ENCODE measurements at regions not wholly inside any gene's neighbourhood (a gene's known extent, or its start where the extent isn't known, plus 50 kb on each side); places are given as distances from the start of the nearest gene placed in this dataset.

GRCh38 chr12:115377779-115378178 is 693.8 kb upstream of the TBX3 start:
- POLR2A ChIA-PET, result no interaction called here
- H3K9me3 Mint-ChIP-seq, result peaks cover 0 to 29% (median 7%) of the 10 kb centered on the region in 3 donors
- DNase-seq (no peak), ATAC-seq (replicated peaks in 1 of 4) (no peak)
- H3K4me1 Mint-ChIP-seq, result no peaks in the 10 kb centered on the region
- no peaks in the 10 kb centered on the region for H3K9me3 ChIP-seq
- no peaks in the 10 kb centered on the region for H3K36me3 Mint-ChIP-seq
- no peak overlapping the region for H3K27ac Mint-ChIP-seq
- CTCF ChIA-PET, result no interaction called here
- H3K27me3 ChIP-seq (replicated peaks in 1 of 2; ENCODE audit: control insufficient read depth in 2 of 2, extremely low read depth in 1 of 2, insufficient read depth in 2 of 2, low read length in 1 of 2), result no peaks in the 10 kb centered on the region
- peaks cover 0 to 2% of the 10 kb centered on the region in 2 experiments for H3K4me1 ChIP-seq (ENCODE audit: control insufficient read depth in 1 of 2, extremely low read depth in 1 of 2, insufficient read depth in 2 of 2, low read length in 2 of 2)
- peaks cover 0 to 3% of the 10 kb centered on the region in 2 donors for H3K27me3 Mint-ChIP-seq
- H3K4me3 ChIP-seq (ENCODE audit: control insufficient read depth in 1 of 2, extremely low read depth in 1 of 2, low read length in 1 of 2), result no peak overlapping the region
- H3K4me3 Mint-ChIP-seq, result no peak overlapping the region
- no peaks in the 10 kb centered on the region for H3K36me3 ChIP-seq (ENCODE audit: control insufficient read depth in 2 of 2, extremely low read depth in 1 of 2, insufficient read depth in 1 of 2, low read length in 1 of 2)
- WGBS (ENCODE audit: insufficient coverage), result no CpG with 5 or more reads among the region's 7 CpGs
- H3K27ac ChIP-seq (ENCODE audit: low read length), result no peak overlapping the region

GRCh38 chr12:115377230-115377629 is 693.3 kb upstream of the TBX3 start:
- Histone ChIP-seq H3K4me1 (ENCODE audit: control insufficient read depth in 1 of 2, extremely low read depth in 1 of 2, insufficient read depth in 2 of 2, low read length in 2 of 2) (peaks cover 0 to 2% of the 10 kb centered on the region in 2 experiments), H3K27me3 (replicated peaks in 1 of 2; ENCODE audit: control insufficient read depth in 2 of 2, extremely low read depth in 1 of 2, insufficient read depth in 2 of 2, low read length in 1 of 2) (no peaks in the 10 kb centered on the region), H3K4me3 (ENCODE audit: control insufficient read depth in 1 of 2, extremely low read depth in 1 of 2, low read length in 1 of 2) (no peak overlapping the region), H3K36me3 (ENCODE audit: control insufficient read depth in 2 of 2, extremely low read depth in 1 of 2, insufficient read depth in 1 of 2, low read length in 1 of 2) (no peaks in the 10 kb centered on the region), H3K27ac (ENCODE audit: low read length) (no peak overlapping the region), H3K9me3 (no peaks in the 10 kb centered on the region)
- H3K27ac Mint-ChIP-seq, result no peak overlapping the region
- CTCF ChIA-PET, result no interaction called here
- no peaks in the 10 kb centered on the region for H3K36me3 Mint-ChIP-seq
- no peak overlapping the region for H3K4me3 Mint-ChIP-seq
- no peaks in the 10 kb centered on the region for H3K4me1 Mint-ChIP-seq
- DNase-seq (no peak), ATAC-seq (replicated peaks in 1 of 4) (no peak)
- WGBS (ENCODE audit: insufficient coverage), result no CpG with 5 or more reads among the region's 8 CpGs
- POLR2A ChIA-PET, result no interaction called here
- H3K27me3 Mint-ChIP-seq, result peaks cover 0 to 3% of the 10 kb centered on the region in 2 donors
- peaks cover 3 to 35% (median 7%) of the 10 kb centered on the region in 3 donors for H3K9me3 Mint-ChIP-seq

- POLR2A ChIA-PET, result no interaction called here
- H3K9me3 ChIP-seq, result no peaks in the 10 kb centered on the region
- H3K27me3 Mint-ChIP-seq, result peaks cover 0 to 2% of the 10 kb centered on the region in 2 donors
- H3K27me3 ChIP-seq (replicated peaks in 1 of 2; ENCODE audit: control insufficient read depth in 2 of 2, extremely low read depth in 1 of 2, insufficient read depth in 2 of 2, low read length in 1 of 2), result no peaks in the 10 kb centered on the region
- H3K36me3 ChIP-seq (ENCODE audit: control insufficient read depth in 2 of 2, extremely low read depth in 1 of 2, insufficient read depth in 1 of 2, low read length in 1 of 2), result no peaks in the 10 kb centered on the region
- no peaks in the 10 kb centered on the region for H3K36me3 Mint-ChIP-seq
- ATAC-seq (replicated peaks in 1 of 4) (no peak), DNase-seq (peak in 1 of 35 experiments; percentile 2)
- H3K4me3 ChIP-seq (ENCODE audit: control insufficient read depth in 1 of 2, extremely low read depth in 1 of 2, low read length in 1 of 2), result no peak overlapping the region
- H3K4me3 Mint-ChIP-seq, result peak overlapping the region in 1 of 3 donors; percentile 39
- peaks cover 3 to 30% (median 4%) of the 10 kb centered on the region in 3 donors for H3K9me3 Mint-ChIP-seq
- H3K27ac ChIP-seq (ENCODE audit: low read length), result no peak overlapping the region
- 56% methylated on average over 5 of the region's 12 CpGs for WGBS (ENCODE audit: insufficient coverage)
- CTCF ChIA-PET, result no interaction called here
- no peak overlapping the region for H3K27ac Mint-ChIP-seq
- peaks cover 0 to 2% of the 10 kb centered on the region in 2 experiments for H3K4me1 ChIP-seq (ENCODE audit: control insufficient read depth in 1 of 2, extremely low read depth in 1 of 2, insufficient read depth in 2 of 2, low read length in 2 of 2)
- no peaks in the 10 kb centered on the region for H3K4me1 Mint-ChIP-seq
Observed at GRCh38 chr12:115375186-115375991, 691.4 kb upstream of the TBX3 start.

- Histone ChIP-seq H3K9me3 (no peaks in the 10 kb centered on the region), H3K4me1 (ENCODE audit: control insufficient read depth in 1 of 2, extremely low read depth in 1 of 2, insufficient read depth in 2 of 2, low read length in 2 of 2) (peaks cover 0 to 2% of the 10 kb centered on the region in 2 experiments), H3K36me3 (ENCODE audit: control insufficient read depth in 2 of 2, extremely low read depth in 1 of 2, insufficient read depth in 1 of 2, low read length in 1 of 2) (no peaks in the 10 kb centered on the region), H3K27me3 (replicated peaks in 1 of 2; ENCODE audit: control insufficient read depth in 2 of 2, extremely low read depth in 1 of 2, insufficient read depth in 2 of 2, low read length in 1 of 2) (no peaks in the 10 kb centered on the region), H3K27ac (ENCODE audit: low read length) (no peak overlapping the region), H3K4me3 (ENCODE audit: control insufficient read depth in 1 of 2, extremely low read depth in 1 of 2, low read length in 1 of 2) (no peak overlapping the region)
- Mint-ChIP-seq H3K27ac (no peak overlapping the region), H3K36me3 (no peaks in the 10 kb centered on the region), H3K4me3 (peak overlapping the region in 1 of 3 donors; percentile 39), H3K9me3 (peaks cover 3 to 30% (median 8%) of the 10 kb centered on the region in 3 donors), H3K4me1 (no peaks in the 10 kb centered on the region), H3K27me3 (peaks cover 0 to 4% of the 10 kb centered on the region in 2 donors)
- ATAC-seq (replicated peaks in 1 of 4), result no peak
- POLR2A ChIA-PET, result no interaction called here
- no peak for DNase-seq
- CTCF ChIA-PET, result no interaction called here
- no CpG with 5 or more reads among the region's 4 CpGs for WGBS (ENCODE audit: insufficient coverage)
Observed at GRCh38 chr12:115374480-115375185, 690.7 kb upstream of the TBX3 start.

- ATAC-seq (replicated peaks in 1 of 4), result no peak
- DNase-seq, result no peak
- Mint-ChIP-seq H3K4me3 (no peak overlapping the region), H3K27me3 (peaks cover 0 to 4% of the 10 kb centered on the region in 2 donors), H3K9me3 (peaks cover 3 to 28% (median 8%) of the 10 kb centered on the region in 3 donors), H3K4me1 (no peaks in the 10 kb centered on the region), H3K36me3 (no peaks in the 10 kb centered on the region), H3K27ac (no peak overlapping the region)
- CTCF ChIA-PET, result no interaction called here
- POLR2A ChIA-PET, result no interaction called here
- Histone ChIP-seq H3K4me1 (ENCODE audit: control insufficient read depth in 1 of 2, extremely low read depth in 1 of 2, insufficient read depth in 2 of 2, low read length in 2 of 2) (peaks cover 0 to 2% of the 10 kb centered on the region in 2 experiments), H3K4me3 (ENCODE audit: control insufficient read depth in 1 of 2, extremely low read depth in 1 of 2, low read length in 1 of 2) (no peak overlapping the region), H3K36me3 (ENCODE audit: control insufficient read depth in 2 of 2, extremely low read depth in 1 of 2, insufficient read depth in 1 of 2, low read length in 1 of 2) (no peaks in the 10 kb centered on the region), H3K27ac (ENCODE audit: low read length) (no peak overlapping the region), H3K9me3 (no peaks in the 10 kb centered on the region), H3K27me3 (replicated peaks in 1 of 2; ENCODE audit: control insufficient read depth in 2 of 2, extremely low read depth in 1 of 2, insufficient read depth in 2 of 2, low read length in 1 of 2) (no peaks in the 10 kb centered on the region)
- 64% methylated on average over 4 of the region's 4 CpGs for whole genome bisulfite sequencing (ENCODE audit: insufficient coverage)
Observed at GRCh38 chr12:115371711-115372110, 687.7 kb upstream of the TBX3 start.

- no peak overlapping the region for H3K4me3 Mint-ChIP-seq
- DNase-seq, result no peak
- CTCF ChIA-PET, result no interaction called here
- peaks cover 5 to 31% (median 9%) of the 10 kb centered on the region in 3 donors for H3K9me3 Mint-ChIP-seq
- H3K4me1 Mint-ChIP-seq, result no peaks in the 10 kb centered on the region
- H3K27ac ChIP-seq (ENCODE audit: low read length), result no peak overlapping the region
- H3K4me3 ChIP-seq (ENCODE audit: control insufficient read depth in 1 of 2, extremely low read depth in 1 of 2, low read length in 1 of 2), result no peak overlapping the region
- no peak overlapping the region for H3K27ac Mint-ChIP-seq
- POLR2A ChIA-PET, result no interaction called here
- peaks cover 0 to 4% of the 10 kb centered on the region in 2 donors for H3K27me3 Mint-ChIP-seq
- no peaks in the 10 kb centered on the region for H3K27me3 ChIP-seq (replicated peaks in 1 of 2; ENCODE audit: control insufficient read depth in 2 of 2, extremely low read depth in 1 of 2, insufficient read depth in 2 of 2, low read length in 1 of 2)
- ATAC-seq (replicated peaks in 1 of 4), result no peak
- no peaks in the 10 kb centered on the region for H3K9me3 ChIP-seq
- H3K36me3 ChIP-seq (ENCODE audit: control insufficient read depth in 2 of 2, extremely low read depth in 1 of 2, insufficient read depth in 1 of 2, low read length in 1 of 2), result no peaks in the 10 kb centered on the region
- WGBS (ENCODE audit: insufficient coverage), result 40% methylated on average over 2 of the region's 6 CpGs
- H3K36me3 Mint-ChIP-seq, result no peaks in the 10 kb centered on the region
- H3K4me1 ChIP-seq (ENCODE audit: control insufficient read depth in 1 of 2, extremely low read depth in 1 of 2, insufficient read depth in 2 of 2, low read length in 2 of 2), result peaks cover 0 to 2% of the 10 kb centered on the region in 2 experiments
Observed at GRCh38 chr12:115370650-115371049, 686.7 kb upstream of the TBX3 start.
